ENCODE measurements at regions not wholly inside any gene's neighbourhood (a gene's known extent, or its start where the extent isn't known, plus 50 kb on each side); places are given as distances from the start of the nearest gene placed in this dataset.

DNA sequence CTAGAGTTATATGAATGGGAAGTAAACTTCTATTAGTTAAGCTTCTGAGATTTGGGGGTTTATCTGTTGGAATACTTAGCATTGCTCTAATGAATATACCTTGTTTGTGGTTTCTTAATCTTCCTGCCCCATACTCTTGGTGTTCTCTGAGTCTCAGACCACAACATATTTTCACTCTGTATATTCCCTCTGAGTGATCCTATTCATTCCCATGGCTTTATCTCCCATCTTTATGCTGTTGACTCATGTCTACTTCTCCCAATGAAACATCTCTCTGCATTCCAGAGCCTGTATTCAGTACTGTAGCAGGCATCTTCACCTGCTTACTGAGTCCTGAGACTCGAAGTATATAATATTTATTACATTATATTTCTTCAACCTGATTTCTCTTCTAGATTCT is 283.7 kb upstream of the MAP3K7 start:
- DNase-seq = no peak

DNA sequence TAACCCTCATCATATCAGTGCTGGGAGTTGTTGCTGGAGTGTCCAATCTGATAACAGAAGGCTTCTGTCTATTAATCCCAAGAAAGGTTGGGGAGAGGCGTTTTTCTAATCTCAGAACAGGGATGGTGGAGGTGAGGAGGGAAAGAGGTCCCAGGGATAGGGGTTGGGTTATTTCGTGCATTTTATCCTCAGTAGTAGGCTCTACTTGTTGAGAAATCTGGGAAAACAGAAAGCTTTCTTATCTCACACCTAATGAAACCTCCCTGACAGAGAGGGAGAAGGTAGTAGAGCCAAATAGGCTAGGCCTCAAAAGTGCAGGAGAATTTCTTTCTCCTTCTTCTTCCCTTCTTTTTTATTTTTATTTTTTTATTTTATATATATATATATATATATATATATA is 281.8 kb upstream of the MAP3K7 start:
- FAIRE-seq = no peak
- Histone ChIP-seq H3K9me3 (ENCODE audit: control insufficient read depth in 2 of 2, insufficient read depth in 1 of 2, low read depth in 1 of 2, low read length in 1 of 2) (no peaks in the 10 kb centered on the region), H3K4me3 (ENCODE audit: low read depth in 1 of 3, low read length in 3 of 3) (no peak overlapping the region), H3K27ac (ENCODE audit: low read depth in 1 of 3, low read length in 2 of 3) (no peak overlapping the region), H3K36me3 (ENCODE audit: control insufficient read depth in 3 of 3, insufficient read depth in 2 of 3, low read depth in 1 of 3, low read length in 3 of 3) (no peaks in the 10 kb centered on the region), H3K27me3 (ENCODE audit: control insufficient read depth in 3 of 3, insufficient read depth in 3 of 3, low read length in 3 of 3) (no peaks in the 10 kb centered on the region), H3K4me1 (ENCODE audit: control insufficient read depth in 3 of 3, insufficient read depth in 2 of 3, low read depth in 1 of 3, low read length in 2 of 3) (no peaks in the 10 kb centered on the region)
- WGBS, 3 donors = 45 to 78% (median 54%) methylated on average over 2 of the region's 2 CpGs
- DNase-seq = no peak

More for the DNA sequence above, 283.7 kb upstream of the MAP3K7 start:
- H3K27me3 ChIP-seq (ENCODE audit: control insufficient read depth in 3 of 3, insufficient read depth in 3 of 3, low read length in 3 of 3) = no peaks in the 10 kb centered on the region
- H3K4me1 ChIP-seq (ENCODE audit: control insufficient read depth in 3 of 3, insufficient read depth in 2 of 3, low read depth in 1 of 3, low read length in 2 of 3) = no peaks in the 10 kb centered on the region
- no peak for FAIRE-seq
- 70 to 86% (median 86%) methylated on average over 1 of the region's 1 CpG for WGBS, 3 donors
- H3K9me3 ChIP-seq (ENCODE audit: control insufficient read depth in 2 of 2, insufficient read depth in 1 of 2, low read depth in 1 of 2, low read length in 1 of 2) = no peaks in the 10 kb centered on the region
- H3K27ac ChIP-seq (ENCODE audit: low read depth in 1 of 3, low read length in 2 of 3) = no peak overlapping the region
- no peaks in the 10 kb centered on the region for H3K36me3 ChIP-seq (ENCODE audit: control insufficient read depth in 3 of 3, insufficient read depth in 2 of 3, low read depth in 1 of 3, low read length in 3 of 3)
- H3K4me3 ChIP-seq (ENCODE audit: low read depth in 1 of 3, low read length in 3 of 3) = no peak overlapping the region

DNA sequence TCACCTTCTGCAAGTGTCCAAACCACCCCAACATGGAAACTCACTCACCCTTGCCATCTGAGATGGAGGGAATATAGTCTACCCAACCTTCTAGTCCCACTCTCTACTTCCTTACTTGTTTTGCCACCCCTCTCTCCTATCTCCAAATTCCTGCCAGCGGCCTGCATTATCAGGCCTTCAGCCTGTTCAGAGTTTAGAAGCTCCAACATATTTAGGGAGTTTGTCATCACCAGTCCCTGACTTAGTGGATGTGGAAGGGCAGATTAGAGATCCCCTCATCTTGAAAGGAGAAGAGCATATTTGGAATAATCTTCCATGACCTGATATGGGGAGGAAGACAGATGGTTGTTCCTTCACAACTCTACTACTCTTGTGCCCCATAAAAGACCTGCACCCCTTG is 281.4 kb upstream of the MAP3K7 start:
- no peak for FAIRE-seq
- Histone ChIP-seq H3K27ac (ENCODE audit: low read depth in 1 of 3, low read length in 2 of 3) (no peak overlapping the region), H3K36me3 (ENCODE audit: control insufficient read depth in 3 of 3, insufficient read depth in 2 of 3, low read depth in 1 of 3, low read length in 3 of 3) (no peaks in the 10 kb centered on the region), H3K4me3 (ENCODE audit: low read depth in 1 of 3, low read length in 3 of 3) (no peak overlapping the region), H3K4me1 (ENCODE audit: control insufficient read depth in 3 of 3, insufficient read depth in 2 of 3, low read depth in 1 of 3, low read length in 2 of 3) (no peaks in the 10 kb centered on the region), H3K27me3 (ENCODE audit: control insufficient read depth in 3 of 3, insufficient read depth in 3 of 3, low read length in 3 of 3) (no peaks in the 10 kb centered on the region), H3K9me3 (ENCODE audit: control insufficient read depth in 2 of 2, insufficient read depth in 1 of 2, low read depth in 1 of 2, low read length in 1 of 2) (no peaks in the 10 kb centered on the region)
- WGBS, 3 donors = 81 to 92% (median 88%) methylated on average over 1 of the region's 1 CpG
- no peak for DNase-seq

DNA sequence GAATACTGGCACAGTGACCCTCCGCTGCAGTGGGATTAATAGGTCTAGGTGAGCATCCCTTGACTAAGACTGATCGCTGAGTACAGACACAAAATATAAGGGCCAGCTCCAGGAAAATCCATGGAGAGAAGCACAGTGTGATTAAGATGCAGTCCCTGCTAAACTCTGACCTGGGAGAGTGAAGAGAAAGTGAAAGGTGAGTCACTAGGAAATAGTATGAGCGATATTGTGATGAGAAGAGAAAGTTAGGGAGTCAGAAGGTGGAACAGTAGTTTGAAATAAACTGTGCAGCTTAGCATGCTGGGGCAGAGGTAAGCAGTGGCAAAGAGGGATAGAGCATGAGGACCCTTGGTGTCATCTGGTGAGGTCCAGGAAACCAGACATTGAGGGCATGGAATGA is 278.6 kb upstream of the MAP3K7 start:
- peak in 1 of 2 donors; percentile 61 for DNase-seq
- H3K36me3 ChIP-seq (ENCODE audit: control insufficient read depth in 3 of 3, insufficient read depth in 2 of 3, low read depth in 1 of 3, low read length in 3 of 3) = no peaks in the 10 kb centered on the region
- no peak for FAIRE-seq
- H3K4me3 ChIP-seq (ENCODE audit: low read depth in 1 of 3, low read length in 3 of 3) = no peak overlapping the region
- no peaks in the 10 kb centered on the region for H3K27me3 ChIP-seq (ENCODE audit: control insufficient read depth in 3 of 3, insufficient read depth in 3 of 3, low read length in 3 of 3)
- WGBS, 3 donors = 43 to 79% (median 59%) methylated on average over 3 of the region's 3 CpGs
- no peaks in the 10 kb centered on the region for H3K9me3 ChIP-seq (ENCODE audit: control insufficient read depth in 2 of 2, insufficient read depth in 1 of 2, low read depth in 1 of 2, low read length in 1 of 2)
- H3K4me1 ChIP-seq (ENCODE audit: control insufficient read depth in 3 of 3, insufficient read depth in 2 of 3, low read depth in 1 of 3, low read length in 2 of 3) = no peaks in the 10 kb centered on the region
- no peak overlapping the region for H3K27ac ChIP-seq (ENCODE audit: low read depth in 1 of 3, low read length in 2 of 3)

DNA sequence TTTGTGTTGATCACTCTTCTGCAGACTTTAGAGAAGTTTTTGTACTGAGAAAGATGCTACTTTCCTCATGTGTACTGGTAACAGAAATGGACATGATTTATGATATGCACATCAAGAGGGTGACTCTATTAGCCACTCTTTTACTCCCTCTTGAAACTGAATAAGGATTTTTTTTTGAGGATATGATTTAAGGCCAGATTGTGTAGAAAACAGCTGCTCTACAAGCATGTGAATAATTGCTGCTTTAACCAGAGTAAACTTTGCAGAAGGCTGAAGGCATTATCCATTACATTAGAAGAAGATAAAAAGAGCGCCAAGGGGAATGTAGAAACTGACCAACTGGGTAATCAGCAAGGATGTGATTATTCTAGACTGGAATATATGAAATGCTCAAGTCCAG is 276.2 kb upstream of the MAP3K7 start:
- no peak overlapping the region for H3K27ac ChIP-seq (ENCODE audit: low read depth in 1 of 3, low read length in 2 of 3)
- H3K9me3 ChIP-seq (ENCODE audit: control insufficient read depth in 2 of 2, insufficient read depth in 1 of 2, low read depth in 1 of 2, low read length in 1 of 2) = no peaks in the 10 kb centered on the region
- H3K27me3 ChIP-seq (ENCODE audit: control insufficient read depth in 3 of 3, insufficient read depth in 3 of 3, low read length in 3 of 3) = no peaks in the 10 kb centered on the region
- H3K36me3 ChIP-seq (ENCODE audit: control insufficient read depth in 3 of 3, insufficient read depth in 2 of 3, low read depth in 1 of 3, low read length in 3 of 3) = no peaks in the 10 kb centered on the region
- H3K4me3 ChIP-seq (ENCODE audit: low read depth in 1 of 3, low read length in 3 of 3) = no peak overlapping the region
- H3K4me1 ChIP-seq (ENCODE audit: control insufficient read depth in 3 of 3, insufficient read depth in 2 of 3, low read depth in 1 of 3, low read length in 2 of 3) = no peaks in the 10 kb centered on the region
- 73 to 100% (median 83%) methylated on average over 1 of the region's 1 CpG for WGBS, 3 donors
- DNase-seq = no peak
- no peak for FAIRE-seq

DNA sequence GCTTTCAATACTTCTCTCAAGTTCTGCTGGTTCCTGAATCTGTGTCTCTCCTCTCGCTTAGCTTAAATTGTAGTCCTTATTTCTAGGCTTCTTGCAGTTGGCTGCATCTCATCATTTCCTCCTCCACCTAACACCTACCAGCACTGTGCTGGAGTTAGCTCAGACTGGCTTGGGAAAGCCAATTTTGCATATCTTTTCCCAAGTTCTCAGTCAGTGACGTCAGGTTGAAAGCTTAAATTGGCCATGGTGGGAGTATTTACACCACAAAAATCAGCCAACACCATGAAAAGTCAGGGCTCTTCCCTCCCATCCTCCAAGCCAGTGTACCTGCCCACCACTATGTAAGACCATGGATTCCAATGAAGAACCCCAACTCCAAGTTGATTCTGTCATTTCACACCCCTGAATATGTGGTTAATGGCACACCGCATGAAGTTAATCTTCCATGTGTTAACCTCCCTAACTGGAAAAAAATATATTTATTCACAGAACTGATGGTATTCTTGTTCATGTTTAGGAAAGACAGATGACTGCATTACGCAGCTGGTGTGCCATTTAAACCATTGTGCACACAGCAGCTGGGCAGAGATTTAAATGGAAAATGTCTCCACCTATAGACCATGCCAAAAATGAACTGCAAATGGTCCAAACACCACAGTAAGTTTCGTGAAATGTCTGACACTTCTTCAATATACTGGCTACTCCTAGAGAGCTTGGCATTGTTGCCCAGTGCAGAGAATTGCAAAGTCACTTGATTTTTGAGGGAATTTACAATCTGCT is 274.1 kb upstream of the MAP3K7 start:
- H3K36me3 ChIP-seq (ENCODE audit: control insufficient read depth in 3 of 3, insufficient read depth in 2 of 3, low read depth in 1 of 3, low read length in 3 of 3) = no peaks in the 10 kb centered on the region
- no peaks in the 10 kb centered on the region for H3K27me3 ChIP-seq (ENCODE audit: control insufficient read depth in 3 of 3, insufficient read depth in 3 of 3, low read length in 3 of 3)
- 82 to 91% (median 83%) methylated on average over 5 of the region's 5 CpGs for WGBS, 3 donors
- H3K9me3 ChIP-seq (ENCODE audit: control insufficient read depth in 2 of 2, insufficient read depth in 1 of 2, low read depth in 1 of 2, low read length in 1 of 2) = no peaks in the 10 kb centered on the region
- no peak overlapping the region for H3K4me3 ChIP-seq (ENCODE audit: low read depth in 1 of 3, low read length in 3 of 3)
- no peaks in the 10 kb centered on the region for H3K4me1 ChIP-seq (ENCODE audit: control insufficient read depth in 3 of 3, insufficient read depth in 2 of 3, low read depth in 1 of 3, low read length in 2 of 3)
- no peak overlapping the region for H3K27ac ChIP-seq (ENCODE audit: low read depth in 1 of 3, low read length in 2 of 3)
- DNase-seq (no peak), FAIRE-seq (no peak)

DNA sequence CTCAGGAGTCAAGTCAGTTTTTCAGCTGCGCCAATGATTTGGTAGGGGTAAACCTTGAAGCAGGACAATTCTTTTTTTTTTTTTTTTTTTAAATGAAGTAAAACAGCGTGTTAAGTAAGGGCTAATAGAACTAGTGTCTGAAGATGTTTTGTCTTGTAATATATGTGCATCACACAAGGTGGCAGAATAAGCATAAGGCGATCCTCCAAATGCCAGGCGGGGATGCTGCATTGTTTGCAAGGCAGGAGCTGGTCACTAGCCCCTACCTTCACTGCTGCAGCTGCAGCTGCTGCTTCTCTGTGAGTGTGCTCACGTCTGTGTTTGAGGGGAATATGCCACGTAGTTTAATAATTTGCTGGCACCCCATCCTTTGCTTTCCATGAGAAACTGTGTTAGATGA is 272.7 kb upstream of the MAP3K7 start:
- no peak for DNase-seq
- Histone ChIP-seq H3K9me3 (ENCODE audit: control insufficient read depth in 2 of 2, insufficient read depth in 1 of 2, low read depth in 1 of 2, low read length in 1 of 2) (no peaks in the 10 kb centered on the region), H3K27ac (ENCODE audit: low read depth in 1 of 3, low read length in 2 of 3) (no peak overlapping the region), H3K4me1 (ENCODE audit: control insufficient read depth in 3 of 3, insufficient read depth in 2 of 3, low read depth in 1 of 3, low read length in 2 of 3) (no peaks in the 10 kb centered on the region), H3K27me3 (ENCODE audit: control insufficient read depth in 3 of 3, insufficient read depth in 3 of 3, low read length in 3 of 3) (no peaks in the 10 kb centered on the region), H3K4me3 (ENCODE audit: low read depth in 1 of 3, low read length in 3 of 3) (no peak overlapping the region), H3K36me3 (ENCODE audit: control insufficient read depth in 3 of 3, insufficient read depth in 2 of 3, low read depth in 1 of 3, low read length in 3 of 3) (no peaks in the 10 kb centered on the region)
- 68 to 70% (median 68%) methylated on average over 6 of the region's 6 CpGs for WGBS, 3 donors
- no peak for FAIRE-seq

DNA sequence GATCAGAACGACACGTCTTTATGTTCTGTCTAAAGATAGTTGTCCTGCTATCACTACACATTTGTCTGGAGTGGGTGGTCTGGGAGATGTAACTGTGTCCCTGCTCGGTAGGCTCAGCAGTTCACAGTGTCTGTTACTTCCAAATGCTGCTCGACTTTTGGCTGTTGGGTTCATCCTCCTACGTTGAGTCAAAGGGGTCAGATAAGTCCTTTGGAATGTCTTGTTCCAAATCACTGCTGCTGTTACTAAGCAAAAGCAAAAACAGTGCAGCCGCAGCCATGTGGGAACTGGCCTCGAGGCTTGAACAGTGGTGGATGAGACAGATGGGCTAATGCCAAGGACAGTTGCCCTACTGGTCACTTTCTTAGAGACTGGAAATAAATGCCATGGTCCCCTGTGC is 272.2 kb upstream of the MAP3K7 start:
- WGBS, 3 donors = 59 to 71% (median 63%) methylated on average over 7 of the region's 7 CpGs
- DNase-seq (no peak), FAIRE-seq (no peak)
- Histone ChIP-seq H3K4me3 (ENCODE audit: low read depth in 1 of 3, low read length in 3 of 3) (no peak overlapping the region), H3K4me1 (ENCODE audit: control insufficient read depth in 3 of 3, insufficient read depth in 2 of 3, low read depth in 1 of 3, low read length in 2 of 3) (no peaks in the 10 kb centered on the region), H3K36me3 (ENCODE audit: control insufficient read depth in 3 of 3, insufficient read depth in 2 of 3, low read depth in 1 of 3, low read length in 3 of 3) (no peaks in the 10 kb centered on the region), H3K9me3 (ENCODE audit: control insufficient read depth in 2 of 2, insufficient read depth in 1 of 2, low read depth in 1 of 2, low read length in 1 of 2) (no peaks in the 10 kb centered on the region), H3K27ac (ENCODE audit: low read depth in 1 of 3, low read length in 2 of 3) (no peak overlapping the region), H3K27me3 (ENCODE audit: control insufficient read depth in 3 of 3, insufficient read depth in 3 of 3, low read length in 3 of 3) (peaks cover 0 to 2% (median 0%) of the 10 kb centered on the region in 3 donors)

DNA sequence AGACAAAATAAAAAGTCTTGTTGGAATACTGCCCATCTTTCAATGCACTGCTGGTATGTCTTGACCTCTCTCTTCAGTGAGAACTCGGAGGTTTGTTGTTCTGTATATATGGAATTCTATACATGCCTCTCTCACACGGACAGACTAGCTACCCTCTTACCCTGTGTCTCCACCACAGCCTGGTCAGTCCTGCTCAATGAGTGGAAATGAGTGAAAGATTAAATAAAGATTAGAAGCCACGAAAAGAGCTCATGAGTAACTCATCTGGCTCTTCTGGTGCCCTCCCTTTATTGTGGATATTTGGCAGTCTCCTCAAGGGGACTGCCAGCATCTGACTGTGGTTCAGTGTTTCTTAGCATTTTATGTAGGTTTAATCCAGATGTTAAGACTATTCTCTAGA is 262.8 kb upstream of the MAP3K7 start:
- FAIRE-seq (no peak), DNase-seq (no peak)
- peaks cover 0 to 2% (median 0%) of the 10 kb centered on the region in 3 donors for H3K27me3 ChIP-seq (ENCODE audit: control insufficient read depth in 3 of 3, insufficient read depth in 3 of 3, low read length in 3 of 3)
- no peaks in the 10 kb centered on the region for H3K4me1 ChIP-seq (ENCODE audit: control insufficient read depth in 3 of 3, insufficient read depth in 2 of 3, low read depth in 1 of 3, low read length in 2 of 3)
- no peak overlapping the region for H3K27ac ChIP-seq (ENCODE audit: low read depth in 1 of 3, low read length in 2 of 3)
- 37 to 66% (median 41%) methylated on average over 3 of the region's 3 CpGs for WGBS, 3 donors
- no peak overlapping the region for H3K4me3 ChIP-seq (ENCODE audit: low read depth in 1 of 3, low read length in 3 of 3)
- H3K36me3 ChIP-seq (ENCODE audit: control insufficient read depth in 3 of 3, insufficient read depth in 2 of 3, low read depth in 1 of 3, low read length in 3 of 3) = no peaks in the 10 kb centered on the region
- H3K9me3 ChIP-seq (ENCODE audit: control insufficient read depth in 2 of 2, insufficient read depth in 1 of 2, low read depth in 1 of 2, low read length in 1 of 2) = no peaks in the 10 kb centered on the region
